Hepatocyte (in vitro differentiated cells): ENCODE measurements at regions not wholly inside any gene's neighbourhood (a gene's known extent, or its start where the extent isn't known, plus 50 kb on each side); places are given as distances from the start of the nearest gene placed in this dataset.
A peak's percentile ranks its signal among the peaks of the same experiment; 100 is the strongest.

Experiments
- DNase-seq: peaks from one replicate; pipeline ENCODE4 v3.0.0-alpha.2; 2016; ENCODE audit warnings: low spot score
- H2AFZ ChIP-seq: fragments of 200-600 bp; sonication (generic); 2 replicates; pipeline ENCODE4 v1.6.0; 2016; ENCODE audit warnings: antibody characterized with exemption, mild to moderate bottlenecking
- H3K27ac ChIP-seq: fragments of 200-600 bp; sonication (generic); 2 replicates; pipeline ENCODE4 v1.5.1; 2016; ENCODE audit warnings: mild to moderate bottlenecking
- H3K27me3 ChIP-seq: fragments of 200-600 bp; sonication (generic); 2 replicates; pipeline ENCODE4 v1.6.1; 2016
- H3K36me3 ChIP-seq: fragments of 200-600 bp; sonication (generic); replicated peaks from 2 replicates; pipeline ENCODE4 v1.5.1; 2016; ENCODE audit warnings: low read depth; ENCODE audit not compliant: insufficient read depth
- H3K4me1 ChIP-seq: fragments of 200-600 bp; sonication (generic); 2 replicates; pipeline ENCODE4 v1.5.1; 2016; ENCODE audit warnings: mild to moderate bottlenecking, moderate library complexity; ENCODE audit not compliant: insufficient read depth
- H3K4me2 ChIP-seq: fragments of 200-600 bp; sonication (generic); 2 replicates; pipeline ENCODE4 v1.6.0; 2016
- H3K4me3 ChIP-seq: fragments of 200-600 bp; sonication (generic); 2 replicates; pipeline ENCODE4 v1.5.1; 2016; ENCODE audit warnings: mild to moderate bottlenecking
- H3K79me2 ChIP-seq: fragments of 200-600 bp; sonication (generic); 2 replicates; pipeline ENCODE4 v1.6.0; 2017; ENCODE audit warnings: mild to moderate bottlenecking
- H3K9me2 ChIP-seq: fragments of 200-600 bp; sonication (generic); replicated peaks from 2 replicates; pipeline ENCODE4 v1.6.0; 2017; ENCODE audit warnings: mild to moderate bottlenecking; ENCODE audit not compliant: insufficient read depth
- H3K9me3 ChIP-seq: fragments of 200-600 bp; sonication (generic); 2 replicates; pipeline ENCODE4 v1.5.1; 2016; ENCODE audit warnings: low read depth, mild to moderate bottlenecking
- H4K20me1 ChIP-seq: fragments of 200-600 bp; sonication (generic); 2 replicates; pipeline ENCODE4 v1.6.0; 2016; ENCODE audit warnings: mild to moderate bottlenecking; ENCODE audit not compliant: insufficient read depth, poor library complexity, severe bottlenecking
- EZH2 ChIP-seq: fragments of 200-600 bp; sonication (generic); IDR thresholded peaks from 2 replicates; pipeline ENCODE4 v1.6.1; 2016; ENCODE audit warnings: antibody characterized with exemption, mild to moderate bottlenecking, borderline replicate concordance
- EZH2phosphoT487 ChIP-seq: fragments of 200-600 bp; sonication (generic); IDR thresholded peaks from one replicate; pipeline ENCODE4 v1.6.1; 2018; ENCODE audit warnings: antibody characterized with exemption, mild to moderate bottlenecking, low read depth, moderate library complexity; ENCODE audit not compliant: unreplicated experiment, severe bottlenecking
- WGBS: methylation state at CpG from one replicate; pipeline ENCODE4 v1.1.6; 2016; ENCODE audit warnings: low lambda C conversion rate; ENCODE audit errors: missing lambda C conversion rate; 5-methylcytosine and 5-hydroxymethylcytosine counted together
- TF ChIP-seq, protein P1 (sequence below): fragments of 200-600 bp; sonication (generic); IDR thresholded peaks from 2 replicates; pipeline ENCODE4 v1.5.1; 2016; ENCODE audit warnings: antibody characterized with exemption, mild to moderate bottlenecking; ENCODE audit not compliant: poor library complexity

DNA sequence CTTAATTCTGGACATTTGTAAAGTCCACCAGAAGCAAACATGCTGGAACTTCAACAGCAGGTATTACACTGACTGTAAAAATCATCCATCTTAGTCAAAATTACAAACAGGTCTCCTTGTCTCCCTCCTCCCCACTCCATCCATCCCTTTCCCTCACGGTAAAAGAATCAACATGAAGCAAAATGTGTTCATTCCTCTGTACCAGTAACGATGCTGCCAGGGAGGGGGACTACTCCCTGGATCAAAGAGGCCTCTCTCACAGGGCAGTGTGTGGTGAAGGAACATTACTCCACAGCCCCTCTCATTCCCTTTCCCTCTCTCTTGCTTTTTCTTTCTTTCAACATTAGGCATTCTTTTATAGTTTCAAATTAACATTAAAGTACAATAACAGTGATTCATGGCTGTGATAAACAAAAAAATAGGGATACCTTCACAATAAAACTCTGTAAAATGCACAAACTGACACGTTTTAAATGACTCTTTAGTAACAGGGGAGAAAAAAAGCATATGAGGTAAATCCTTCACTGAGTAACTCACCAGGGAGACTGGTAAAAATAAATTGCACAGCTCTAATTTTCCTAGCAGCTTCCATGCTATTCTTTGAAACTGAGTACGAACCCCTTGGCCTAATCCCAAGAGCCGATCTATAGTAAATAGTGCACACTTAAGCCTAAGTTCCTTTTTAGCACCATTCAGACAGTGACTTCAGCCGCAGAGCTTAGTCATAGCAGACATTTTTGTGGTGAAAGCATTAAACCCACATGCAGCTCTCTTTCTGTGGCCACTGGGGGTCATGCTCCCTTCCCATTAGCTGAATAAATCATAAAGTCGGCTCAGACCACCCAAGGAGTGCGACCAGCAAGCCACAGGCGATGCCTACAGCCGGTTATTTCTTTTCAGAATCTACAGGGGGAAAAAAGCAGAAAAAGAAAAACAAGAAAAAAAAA is 215.6 kb upstream of the GYPA start:
- Histone ChIP-seq H3K4me2 (peak overlapping the region; percentile 54), H3K36me3 (no peaks in the 10 kb centered on the region), H3K4me1 (peaks cover 32% of the 10 kb centered on the region), H3K27me3 (no peaks in the 10 kb centered on the region), H3K9me3 (no peaks in the 10 kb centered on the region), H3K27ac (peak overlapping the region; percentile 77), H3K9me2 (no peaks in the 10 kb centered on the region), H3K4me3 (no peak overlapping the region), H3K79me2 (no peaks in the 10 kb centered on the region), H2AFZ (no peak overlapping the region), H4K20me1 (no peaks in the 10 kb centered on the region)
- peak; percentile 77 for DNase-seq
- TF ChIP-seq, protein P1, sequence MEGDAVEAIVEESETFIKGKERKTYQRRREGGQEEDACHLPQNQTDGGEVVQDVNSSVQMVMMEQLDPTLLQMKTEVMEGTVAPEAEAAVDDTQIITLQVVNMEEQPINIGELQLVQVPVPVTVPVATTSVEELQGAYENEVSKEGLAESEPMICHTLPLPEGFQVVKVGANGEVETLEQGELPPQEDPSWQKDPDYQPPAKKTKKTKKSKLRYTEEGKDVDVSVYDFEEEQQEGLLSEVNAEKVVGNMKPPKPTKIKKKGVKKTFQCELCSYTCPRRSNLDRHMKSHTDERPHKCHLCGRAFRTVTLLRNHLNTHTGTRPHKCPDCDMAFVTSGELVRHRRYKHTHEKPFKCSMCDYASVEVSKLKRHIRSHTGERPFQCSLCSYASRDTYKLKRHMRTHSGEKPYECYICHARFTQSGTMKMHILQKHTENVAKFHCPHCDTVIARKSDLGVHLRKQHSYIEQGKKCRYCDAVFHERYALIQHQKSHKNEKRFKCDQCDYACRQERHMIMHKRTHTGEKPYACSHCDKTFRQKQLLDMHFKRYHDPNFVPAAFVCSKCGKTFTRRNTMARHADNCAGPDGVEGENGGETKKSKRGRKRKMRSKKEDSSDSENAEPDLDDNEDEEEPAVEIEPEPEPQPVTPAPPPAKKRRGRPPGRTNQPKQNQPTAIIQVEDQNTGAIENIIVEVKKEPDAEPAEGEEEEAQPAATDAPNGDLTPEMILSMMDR = peak; percentile 31
- TF ChIP-seq EZH2phosphoT487 = no peak
- no peak for TF ChIP-seq EZH2
- WGBS = 10% methylated on average over 10 of the region's 10 CpGs

DNA sequence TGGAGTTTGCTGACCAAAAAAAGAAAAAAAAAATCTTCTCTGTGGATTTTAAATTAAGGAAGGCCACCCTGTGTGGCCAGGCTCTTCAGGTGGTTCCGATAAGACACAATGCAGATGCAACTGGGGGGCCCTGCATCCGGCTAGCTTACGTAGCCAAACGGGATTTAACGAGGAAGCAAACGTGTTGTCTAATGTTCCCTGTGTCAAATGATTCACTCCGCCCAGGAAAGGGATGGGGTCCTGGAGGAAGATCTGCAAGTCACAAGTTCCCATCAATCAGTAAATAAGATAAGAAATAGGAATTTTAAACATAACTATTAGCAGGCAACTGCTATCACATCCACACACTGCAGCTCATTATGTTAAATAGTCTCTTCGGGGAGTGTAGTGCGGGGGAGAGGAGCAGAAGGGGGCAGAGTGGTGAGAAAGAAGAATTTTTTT is 216.4 kb upstream of the GYPA start:
- Histone ChIP-seq H2AFZ (no peak overlapping the region), H3K4me3 (no peak overlapping the region), H3K79me2 (no peaks in the 10 kb centered on the region), H3K36me3 (no peaks in the 10 kb centered on the region), H4K20me1 (no peaks in the 10 kb centered on the region), H3K9me3 (no peaks in the 10 kb centered on the region), H3K27ac (peak overlapping the region; percentile 72), H3K4me1 (peaks cover 32% of the 10 kb centered on the region), H3K4me2 (peak overlapping the region; percentile 54), H3K27me3 (no peaks in the 10 kb centered on the region), H3K9me2 (no peaks in the 10 kb centered on the region)
- WGBS = 8% methylated on average over 9 of the region's 9 CpGs
- peak; percentile 21 for DNase-seq
- TF ChIP-seq EZH2 (no peak), EZH2phosphoT487 (no peak)
- TF ChIP-seq, protein P1 = no peak

DNA sequence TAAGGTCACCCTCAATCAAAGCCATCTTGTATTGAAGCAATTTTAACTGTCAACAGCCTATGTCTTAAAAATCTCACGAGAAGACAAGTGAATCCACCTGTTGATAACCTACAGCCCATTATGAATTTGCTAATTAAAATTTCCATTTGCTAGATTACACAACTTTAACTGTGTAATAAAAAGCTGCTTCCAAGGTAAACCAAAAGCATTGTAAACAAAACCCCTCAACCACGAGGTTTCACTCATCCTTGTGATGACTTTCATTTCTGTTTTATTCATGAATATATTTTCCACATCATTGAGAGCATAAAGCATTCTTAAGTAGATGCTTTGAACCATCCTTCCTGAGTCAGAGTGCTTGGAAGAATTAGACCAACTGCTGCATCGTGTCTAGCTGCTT is 217.5 kb upstream of the GYPA start:
- Histone ChIP-seq H3K27me3 (no peaks in the 10 kb centered on the region), H3K9me3 (no peaks in the 10 kb centered on the region), H3K4me2 (peak overlapping the region; percentile 42), H3K4me1 (peaks cover 32% of the 10 kb centered on the region), H3K79me2 (no peaks in the 10 kb centered on the region), H3K9me2 (no peaks in the 10 kb centered on the region), H3K27ac (peak overlapping the region; percentile 72), H4K20me1 (no peaks in the 10 kb centered on the region), H3K4me3 (no peak overlapping the region), H3K36me3 (no peaks in the 10 kb centered on the region), H2AFZ (no peak overlapping the region)
- no peak for DNase-seq
- whole genome bisulfite sequencing = 30% methylated on average over 3 of the region's 3 CpGs
- TF ChIP-seq, protein P1 = no peak
- TF ChIP-seq EZH2 = no peak
- no peak for TF ChIP-seq EZH2phosphoT487
